Ishikawa (cell line): ENCODE measurements at regions not wholly inside any gene's neighbourhood (a gene's known extent, or its start where the extent isn't known, plus 50 kb on each side); places are given as distances from the start of the nearest gene placed in this dataset.

Experiments used
- CEBPB ChIP-seq: IDR thresholded peaks from 2 replicates; pipeline ENCODE4 v1.6.1; 2012
- CREB1 ChIP-seq: IDR thresholded peaks from 2 replicates; pipeline ENCODE4 v1.6.1; 2012; ENCODE audit warnings: low read depth
- EGR1 ChIP-seq: IDR thresholded peaks from 2 replicates; pipeline ENCODE4 v1.6.1; 2012
- EP300 ChIP-seq: IDR thresholded peaks from 2 replicates; pipeline ENCODE4 v1.6.1; 2012; ENCODE audit warnings: borderline replicate concordance
- FOXM1 ChIP-seq: IDR thresholded peaks from 2 replicates; pipeline ENCODE4 v1.6.1; 2012; ENCODE audit warnings: low read depth, borderline replicate concordance
- MAX ChIP-seq: IDR thresholded peaks from 2 replicates; pipeline ENCODE4 v1.6.1; 2012
- NFIC ChIP-seq: IDR thresholded peaks from 2 replicates; pipeline ENCODE4 v1.6.1; 2012
- RAD21 ChIP-seq: IDR thresholded peaks from 2 replicates; pipeline ENCODE4 v1.6.1; 2012; ENCODE audit warnings: low read depth
- REST ChIP-seq: IDR thresholded peaks from 2 replicates; pipeline ENCODE4 v1.6.1; 2012; ENCODE audit warnings: low read depth, mild to moderate bottlenecking
- TAF1 ChIP-seq: IDR thresholded peaks from 2 replicates; pipeline ENCODE4 v1.6.1; 2012; ENCODE audit warnings: low read depth, mild to moderate bottlenecking
- TCF12 ChIP-seq: IDR thresholded peaks from 2 replicates; pipeline ENCODE4 v1.6.1; 2012; ENCODE audit warnings: low read depth
- TEAD4 ChIP-seq: IDR thresholded peaks from 2 replicates; pipeline ENCODE4 v1.6.1; 2012
- USF1 ChIP-seq: IDR thresholded peaks from 2 replicates; pipeline ENCODE4 v1.6.1; 2012
- YY1 ChIP-seq: IDR thresholded peaks from 2 replicates; pipeline ENCODE4 v1.6.1; 2012; ENCODE audit warnings: low read depth
- ZBTB7A ChIP-seq: IDR thresholded peaks from 2 replicates; pipeline ENCODE4 v1.6.1; 2012; ENCODE audit warnings: low read depth

- TF ChIP-seq EGR1 (no peak), EP300 (no peak), CREB1 (no peak), MAX (no peak), RAD21 (no peak), TEAD4 (no peak)
Measured at GRCh38 chr18:28974504-28974903, 797.6 kb upstream of the CDH2 start.

GRCh38 chr18:28973324-28973723 lies 796.4 kb upstream of the CDH2 start:
- TF ChIP-seq NFIC: no peak
- no peak for TF ChIP-seq TCF12
- TF ChIP-seq RAD21: no peak
- TF ChIP-seq CEBPB: no peak
- TF ChIP-seq ZBTB7A: no peak
- no peak for TF ChIP-seq EGR1
- TF ChIP-seq USF1: no peak

GRCh38 chr18:28972333-28972907 lies 795.5 kb upstream of the CDH2 start:
- TF ChIP-seq ZBTB7A: no peak
- no peak for TF ChIP-seq CEBPB
- no peak for TF ChIP-seq TCF12
- TF ChIP-seq REST: no peak
- no peak for TF ChIP-seq CREB1

GRCh38 chr18:28963481-28963880 lies 786.6 kb upstream of the CDH2 start:
- TF ChIP-seq TCF12 (no peak), MAX (no peak), EGR1 (no peak), RAD21 (no peak), TAF1 (no peak), EP300 (no peak), ZBTB7A (no peak), USF1 (no peak), YY1 (no peak), NFIC (no peak), CEBPB (no peak)

- TF ChIP-seq USF1 (no peak), NFIC (no peak), FOXM1 (no peak), MAX (no peak), TCF12 (no peak), RAD21 (peak; percentile 86), CEBPB (no peak), REST (no peak)
Measured at GRCh38 chr18:28961669-28962228, 784.8 kb upstream of the CDH2 start.

GRCh38 chr18:28960146-28960545 lies 783.2 kb upstream of the CDH2 start:
- TF ChIP-seq TEAD4 (no peak), USF1 (no peak), REST (no peak), TCF12 (no peak), TAF1 (no peak), EP300 (no peak), FOXM1 (no peak), ZBTB7A (no peak), NFIC (no peak), MAX (no peak), CEBPB (no peak), CREB1 (no peak), RAD21 (no peak), YY1 (no peak), EGR1 (no peak)
